OCI-LY3 (cell line): ENCODE measurements at regions not wholly inside any gene's neighbourhood (a gene's known extent, or its start where the extent isn't known, plus 50 kb on each side); places are given as distances from the start of the nearest gene placed in this dataset.

ENCODE experiments used
- H2AFZ ChIP-seq: fragments of 200-600, 300-600 bp; shearing (Covaris generic); 2 replicates; pipeline ENCODE4 v1.6.0; 2014; ENCODE audit warnings: antibody characterized with exemption, low read depth, low read length
- H3K27ac ChIP-seq: fragments of 200-600, 300-600 bp; sonication (generic); 2 replicates; pipeline ENCODE4 v1.5.1; 2014; ENCODE audit warnings: mild to moderate bottlenecking, low read length, moderate library complexity, mixed read lengths
- H3K27me3 ChIP-seq: fragments of 200-600, 300-600 bp; sonication (generic); 2 replicates; pipeline ENCODE4 v1.6.1; 2014; ENCODE audit warnings: low read depth, low read length, mixed read lengths
- H3K36me3 ChIP-seq: fragments of 200-600, 300-600 bp; sonication (generic); replicated peaks from 2 replicates; pipeline ENCODE3; 2014; ENCODE audit warnings: low read depth, low read length, mixed read lengths
- H3K4me1 ChIP-seq: fragments of 300-600, 200-600 bp; sonication (generic); 2 replicates; pipeline ENCODE4 v1.6.1; 2014; ENCODE audit warnings: low read length, mixed read lengths
- H3K4me2 ChIP-seq: fragments of 200-600, 300-600 bp; sonication (generic); 2 replicates; pipeline ENCODE4 v1.6.1; 2014; ENCODE audit warnings: low read length, mixed read lengths
- H3K4me3 ChIP-seq: fragments of 300-600, 200-600 bp; sonication (generic); 2 replicates; pipeline ENCODE4 v1.5.1; 2014; ENCODE audit warnings: antibody characterized with exemption, mild to moderate bottlenecking, low read length, moderate library complexity
- H3K79me2 ChIP-seq: fragments of 300-600, 200-600 bp; shearing (Covaris generic); 2 replicates; pipeline ENCODE4 v1.6.1; 2014; ENCODE audit warnings: mild to moderate bottlenecking, low read length, mixed read lengths
- H3K9ac ChIP-seq: fragments of 300-600, 200-600 bp; shearing (Covaris generic); 2 replicates; pipeline ENCODE4 v1.6.0; 2014; ENCODE audit warnings: mild to moderate bottlenecking, low read length, moderate library complexity
- H3K9me3 ChIP-seq: fragments of 200-600, 300-600 bp; shearing (Covaris generic); 2 replicates; pipeline ENCODE4 v1.6.1; 2014; ENCODE audit warnings: low read length, mixed read lengths; ENCODE audit not compliant: insufficient read depth
- H4K20me1 ChIP-seq: fragments of 200-600, 300-600 bp; sonication (generic); 2 replicates; pipeline ENCODE4 v1.6.1; 2016; ENCODE audit warnings: low read length, mixed read lengths; ENCODE audit not compliant: insufficient read depth
- CTCF ChIP-seq: fragments of 200-600, 300-600 bp; sonication (generic); IDR thresholded peaks from 2 replicates; pipeline ENCODE4 v1.5.1; 2014; ENCODE audit warnings: antibody characterized with exemption, low read length, low read depth
- EZH2phosphoT487 ChIP-seq: fragments of 200-600 bp; shearing (Covaris generic); IDR thresholded peaks from 2 replicates; pipeline ENCODE4 v1.6.1; 2018; ENCODE audit warnings: antibody characterized with exemption, mixed run types, low read depth

GRCh38 chr10:131536676-131537075, 225.2 kb upstream of the TCERG1L start:
- no peaks in the 10 kb centered on the region for H3K27me3 ChIP-seq
- TF ChIP-seq EZH2phosphoT487 (no peak), CTCF (no peak)
- no peaks in the 10 kb centered on the region for H3K4me1 ChIP-seq
- H3K4me2 ChIP-seq: no peak overlapping the region
- no peak overlapping the region for H3K9ac ChIP-seq
- H4K20me1 ChIP-seq: no peaks in the 10 kb centered on the region
- H3K9me3 ChIP-seq: no peaks in the 10 kb centered on the region
- H2AFZ ChIP-seq: no peak overlapping the region
- H3K79me2 ChIP-seq: no peaks in the 10 kb centered on the region
- H3K36me3 ChIP-seq: no peaks in the 10 kb centered on the region
- no peak overlapping the region for H3K27ac ChIP-seq
- H3K4me3 ChIP-seq: no peak overlapping the region

DNA sequence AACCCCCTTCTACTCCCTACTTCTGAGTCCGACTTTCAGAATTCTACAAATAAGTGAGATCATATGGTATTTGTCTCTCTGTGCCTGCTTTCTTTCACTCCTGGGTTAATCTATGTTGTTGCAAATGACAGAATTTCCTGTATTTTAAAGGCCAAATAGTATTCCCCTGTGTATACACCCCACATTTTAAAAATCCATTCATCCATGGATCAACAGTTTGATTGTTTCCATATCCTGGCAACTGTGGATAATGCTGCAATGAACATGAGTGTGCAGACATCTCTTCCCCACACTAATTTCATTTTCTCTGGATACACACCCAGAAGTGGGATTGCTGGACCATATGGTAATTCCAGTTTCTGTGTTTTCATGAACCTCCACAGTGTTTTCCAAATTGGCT, 225.8 kb upstream of the TCERG1L start:
- Histone ChIP-seq H3K9ac (no peak overlapping the region), H3K4me2 (no peak overlapping the region), H4K20me1 (no peaks in the 10 kb centered on the region), H3K36me3 (no peaks in the 10 kb centered on the region), H3K79me2 (no peaks in the 10 kb centered on the region), H3K27ac (no peak overlapping the region), H2AFZ (no peak overlapping the region), H3K4me3 (no peak overlapping the region), H3K9me3 (no peaks in the 10 kb centered on the region), H3K4me1 (no peaks in the 10 kb centered on the region), H3K27me3 (no peaks in the 10 kb centered on the region)
- TF ChIP-seq EZH2phosphoT487: no peak
- TF ChIP-seq CTCF: no peak

DNA sequence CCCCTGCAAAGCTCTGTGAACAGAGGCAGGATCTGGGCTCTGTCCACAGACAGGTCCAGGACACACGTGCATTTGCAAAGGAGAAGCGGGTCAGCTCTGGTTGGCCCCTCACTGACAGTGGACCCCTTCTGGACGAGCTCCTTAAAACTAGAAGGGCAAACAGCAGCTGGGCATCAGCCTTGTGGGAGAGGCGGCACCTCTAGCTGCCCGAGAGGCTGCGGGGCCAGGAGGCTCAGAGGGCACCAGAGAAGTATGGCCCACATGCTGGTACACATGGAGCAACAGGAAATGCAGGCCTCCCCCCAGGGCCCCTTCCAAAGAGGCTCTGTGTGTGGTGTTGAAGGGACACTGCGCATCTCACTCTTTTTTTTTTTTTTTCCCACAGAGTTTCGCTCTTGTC, 233.0 kb upstream of the TCERG1L start:
- Histone ChIP-seq H3K4me2 (no peak overlapping the region), H3K4me1 (no peaks in the 10 kb centered on the region), H3K36me3 (no peaks in the 10 kb centered on the region), H2AFZ (no peak overlapping the region), H3K79me2 (no peaks in the 10 kb centered on the region), H4K20me1 (no peaks in the 10 kb centered on the region), H3K9ac (no peak overlapping the region), H3K27ac (no peak overlapping the region), H3K27me3 (no peaks in the 10 kb centered on the region), H3K4me3 (no peak overlapping the region), H3K9me3 (no peaks in the 10 kb centered on the region)
- TF ChIP-seq CTCF: no peak
- no peak for TF ChIP-seq EZH2phosphoT487

- Histone ChIP-seq H3K27me3 (no peaks in the 10 kb centered on the region), H3K9me3 (no peaks in the 10 kb centered on the region)
- TF ChIP-seq EZH2phosphoT487: no peak
- no peak for TF ChIP-seq CTCF
These were observed 234.7 kb upstream of the TCERG1L start for GRCh38 chr10:131546086-131546810.

More at GRCh38 chr10:131546086-131546810, 234.7 kb upstream of the TCERG1L start:
- Histone ChIP-seq H3K4me3 (no peak overlapping the region), H2AFZ (no peak overlapping the region), H4K20me1 (no peaks in the 10 kb centered on the region), H3K9ac (no peak overlapping the region), H3K27ac (no peak overlapping the region), H3K4me2 (no peak overlapping the region), H3K4me1 (no peaks in the 10 kb centered on the region), H3K79me2 (no peaks in the 10 kb centered on the region), H3K36me3 (no peaks in the 10 kb centered on the region)
